Stimulated activated effector memory CD8-positive, alpha-beta T cell treated with anti-CD3 and anti-CD28 coated beads, Interleukin-12 subunit alpha, Interleukin-12 subunit beta, amount 100 ng/mL, for 72 hours (primary cell): ENCODE measurements at regions not wholly inside any gene's neighbourhood (a gene's known extent, or its start where the extent isn't known, plus 50 kb on each side); places are given as distances from the start of the nearest gene placed in this dataset.

Source experiments
- ATAC-seq: fragments of 150-1000 bp; cut with Tn5 transposase; 2 replicates; pipeline ENCODE4 v1.10.0; 2021
- DNase-seq, 2 donors: peaks; one replicate each; pipeline ENCODE4 v3.0.0; 2021 to 2022; ENCODE audit warnings: low spot score in 2 of 2
- H3K27ac Mint-ChIP-seq: one replicate; pipeline ENCODE4 v1.8.0; 2022; ENCODE audit warnings: mild to moderate bottlenecking, mixed read lengths
- H3K36me3 Mint-ChIP-seq: one replicate; pipeline ENCODE4 v1.8.0; 2022; ENCODE audit warnings: mild to moderate bottlenecking, mixed read lengths
- H3K4me1 Mint-ChIP-seq: one replicate; pipeline ENCODE4 v1.8.0; 2022; ENCODE audit warnings: mixed read lengths
- H3K4me3 Mint-ChIP-seq: one replicate; pipeline ENCODE4 v1.8.0; 2022; ENCODE audit warnings: mild to moderate bottlenecking, mixed read lengths
- H3K9me3 Mint-ChIP-seq: one replicate; pipeline ENCODE4 v1.8.0; 2022; ENCODE audit warnings: mixed read lengths

- Mint-ChIP-seq H3K4me1 (no peaks in the 10 kb centered on the region), H3K36me3 (no peaks in the 10 kb centered on the region)
These were observed 378.6 kb downstream of the CBLN4 start for GRCh38 chr20:55626716-55627115.

GRCh38 chr20:55616367-55616766 lies 389.0 kb downstream of the CBLN4 start:
- ATAC-seq (no peak), DNase-seq (no peak)
- peaks cover 7% of the 10 kb centered on the region for H3K9me3 Mint-ChIP-seq
- no peak overlapping the region for H3K27ac Mint-ChIP-seq
- no peaks in the 10 kb centered on the region for H3K4me1 Mint-ChIP-seq
- no peak overlapping the region for H3K4me3 Mint-ChIP-seq
- no peaks in the 10 kb centered on the region for H3K36me3 Mint-ChIP-seq

More at GRCh38 chr20:55626716-55627115, 378.6 kb downstream of the CBLN4 start:
- Mint-ChIP-seq H3K9me3 (no peaks in the 10 kb centered on the region), H3K27ac (no peak overlapping the region), H3K4me3 (no peak overlapping the region)
- no peak for DNase-seq
- no peak for ATAC-seq

- ATAC-seq, result no peak
- Mint-ChIP-seq H3K9me3 (peaks cover 6% of the 10 kb centered on the region), H3K27ac (no peak overlapping the region), H3K36me3 (no peaks in the 10 kb centered on the region), H3K4me3 (no peak overlapping the region), H3K4me1 (no peaks in the 10 kb centered on the region)
- no peak for DNase-seq
These were observed 389.5 kb downstream of the CBLN4 start for GRCh38 chr20:55615818-55616217.

GRCh38 chr20:55614220-55614757 lies 391.0 kb downstream of the CBLN4 start:
- H3K27ac Mint-ChIP-seq, result no peak overlapping the region
- H3K36me3 Mint-ChIP-seq, result no peaks in the 10 kb centered on the region
- H3K9me3 Mint-ChIP-seq, result peaks cover 3% of the 10 kb centered on the region
- H3K4me1 Mint-ChIP-seq, result no peaks in the 10 kb centered on the region
- no peak for DNase-seq
- no peak for ATAC-seq
- H3K4me3 Mint-ChIP-seq, result no peak overlapping the region

GRCh38 chr20:55610756-55611155 lies 394.6 kb downstream of the CBLN4 start:
- Mint-ChIP-seq H3K4me3 (no peak overlapping the region), H3K27ac (no peak overlapping the region), H3K9me3 (peaks cover 3% of the 10 kb centered on the region), H3K4me1 (no peaks in the 10 kb centered on the region), H3K36me3 (no peaks in the 10 kb centered on the region)
- DNase-seq, result no peak
- no peak for ATAC-seq

- no peak overlapping the region for H3K4me3 Mint-ChIP-seq
- no peak overlapping the region for H3K27ac Mint-ChIP-seq
- DNase-seq (no peak), ATAC-seq (no peak)
- peaks cover 11% of the 10 kb centered on the region for H3K9me3 Mint-ChIP-seq
- no peaks in the 10 kb centered on the region for H3K4me1 Mint-ChIP-seq
- no peaks in the 10 kb centered on the region for H3K36me3 Mint-ChIP-seq
These were observed 399.7 kb downstream of the CBLN4 start for GRCh38 chr20:55605594-55605993.

GRCh38 chr20:55597526-55597925 lies 407.8 kb downstream of the CBLN4 start:
- Mint-ChIP-seq H3K27ac (no peak overlapping the region), H3K4me3 (no peak overlapping the region), H3K36me3 (no peaks in the 10 kb centered on the region), H3K9me3 (peaks cover 10% of the 10 kb centered on the region), H3K4me1 (no peaks in the 10 kb centered on the region)
- no peak for DNase-seq
- ATAC-seq, result no peak

- no peak overlapping the region for H3K4me3 Mint-ChIP-seq
- DNase-seq (no peak), ATAC-seq (no peak)
- no peak overlapping the region for H3K27ac Mint-ChIP-seq
- no peaks in the 10 kb centered on the region for H3K36me3 Mint-ChIP-seq
- no peaks in the 10 kb centered on the region for H3K4me1 Mint-ChIP-seq
- peaks cover 6% of the 10 kb centered on the region for H3K9me3 Mint-ChIP-seq
These were observed 408.9 kb downstream of the CBLN4 start for GRCh38 chr20:55596431-55596830.

- Mint-ChIP-seq H3K36me3 (no peaks in the 10 kb centered on the region), H3K27ac (no peak overlapping the region)
These were observed 412.5 kb downstream of the CBLN4 start for GRCh38 chr20:55592866-55593265.

GRCh38 chr20:55586610-55587009 lies 418.7 kb downstream of the CBLN4 start:
- Mint-ChIP-seq H3K4me3 (no peak overlapping the region), H3K36me3 (no peaks in the 10 kb centered on the region), H3K4me1 (no peaks in the 10 kb centered on the region), H3K27ac (no peak overlapping the region), H3K9me3 (peaks cover 7% of the 10 kb centered on the region)
- ATAC-seq (no peak), DNase-seq (no peak)

More at GRCh38 chr20:55592866-55593265, 412.5 kb downstream of the CBLN4 start:
- Mint-ChIP-seq H3K9me3 (peaks cover 7% of the 10 kb centered on the region), H3K4me1 (no peaks in the 10 kb centered on the region), H3K4me3 (no peak overlapping the region)
- no peak for DNase-seq
- ATAC-seq, result no peak

GRCh38 chr20:55584964-55585363 lies 420.4 kb downstream of the CBLN4 start:
- no peak for DNase-seq
- peaks cover 2% of the 10 kb centered on the region for H3K9me3 Mint-ChIP-seq
- no peak overlapping the region for H3K4me3 Mint-ChIP-seq
- no peak for ATAC-seq
- no peaks in the 10 kb centered on the region for H3K36me3 Mint-ChIP-seq
- no peak overlapping the region for H3K27ac Mint-ChIP-seq
- H3K4me1 Mint-ChIP-seq, result no peaks in the 10 kb centered on the region

- DNase-seq (no peak), ATAC-seq (no peak)
- H3K4me3 Mint-ChIP-seq, result no peak overlapping the region
- no peaks in the 10 kb centered on the region for H3K4me1 Mint-ChIP-seq
- peaks cover 5% of the 10 kb centered on the region for H3K9me3 Mint-ChIP-seq
- H3K36me3 Mint-ChIP-seq, result no peaks in the 10 kb centered on the region
- no peak overlapping the region for H3K27ac Mint-ChIP-seq
These were observed 421.0 kb downstream of the CBLN4 start for GRCh38 chr20:55584307-55584706.

GRCh38 chr20:55583036-55583435 lies 422.3 kb downstream of the CBLN4 start:
- no peak overlapping the region for H3K4me3 Mint-ChIP-seq
- H3K9me3 Mint-ChIP-seq, result peaks cover 5% of the 10 kb centered on the region
- ATAC-seq (no peak), DNase-seq (no peak)
- no peak overlapping the region for H3K27ac Mint-ChIP-seq
- H3K36me3 Mint-ChIP-seq, result no peaks in the 10 kb centered on the region
- no peaks in the 10 kb centered on the region for H3K4me1 Mint-ChIP-seq

GRCh38 chr20:55582498-55582897 lies 422.8 kb downstream of the CBLN4 start:
- ATAC-seq (no peak), DNase-seq (no peak)
- Mint-ChIP-seq H3K4me3 (no peak overlapping the region), H3K36me3 (no peaks in the 10 kb centered on the region), H3K9me3 (peaks cover 5% of the 10 kb centered on the region), H3K4me1 (no peaks in the 10 kb centered on the region), H3K27ac (no peak overlapping the region)

- peaks cover 5% of the 10 kb centered on the region for H3K9me3 Mint-ChIP-seq
- ATAC-seq (no peak), DNase-seq (no peak)
- H3K27ac Mint-ChIP-seq, result no peak overlapping the region
- H3K4me3 Mint-ChIP-seq, result no peak overlapping the region
- H3K4me1 Mint-ChIP-seq, result no peaks in the 10 kb centered on the region
- H3K36me3 Mint-ChIP-seq, result no peaks in the 10 kb centered on the region
These were observed 423.8 kb downstream of the CBLN4 start for GRCh38 chr20:55581519-55581918.

GRCh38 chr20:55580475-55580874 lies 424.8 kb downstream of the CBLN4 start:
- ATAC-seq (no peak), DNase-seq (no peak)
- Mint-ChIP-seq H3K4me1 (no peaks in the 10 kb centered on the region), H3K27ac (no peak overlapping the region), H3K4me3 (no peak overlapping the region), H3K36me3 (no peaks in the 10 kb centered on the region), H3K9me3 (peaks cover 5% of the 10 kb centered on the region)

GRCh38 chr20:55579802-55580201 lies 425.5 kb downstream of the CBLN4 start:
- no peak for DNase-seq
- no peak for ATAC-seq
- Mint-ChIP-seq H3K4me3 (no peak overlapping the region), H3K4me1 (no peaks in the 10 kb centered on the region), H3K27ac (no peak overlapping the region), H3K36me3 (no peaks in the 10 kb centered on the region), H3K9me3 (peaks cover 5% of the 10 kb centered on the region)
